WTC11 (cell line): ENCODE measurements at regions not wholly inside any gene's neighbourhood (a gene's known extent, or its start where the extent isn't known, plus 50 kb on each side); places are given as distances from the start of the nearest gene placed in this dataset.
A peak's percentile ranks its signal among the peaks of the same experiment; 100 is the strongest.

Experiments used
- ATAC-seq: fragments of 200-7000 bp; cut with Tn5 transposase; 2 replicates; pipeline ENCODE4 v1.10.0; 2021; ENCODE audit warnings: mild to moderate bottlenecking, moderate library complexity
- CTCF ChIA-PET: fragments of 300-600 bp; sonication (Branson Sonifier 250); formaldehyde crosslinking; loops from one replicate; lab custom pipeline; 2021; ENCODE audit warnings: antibody characterized with exemption; lab: Charles Lee
- POLR2A ChIA-PET: fragments of 350-600 bp; sonication (Branson Sonifier 250); formaldehyde crosslinking; loops from one replicate; lab custom pipeline; 2021; ENCODE audit warnings: antibody characterized with exemption; lab: Charles Lee
- DNase-seq: peaks from one replicate; pipeline ENCODE4 v3.0.0; 2021; ENCODE audit warnings: low spot score
- H3K27ac Mint-ChIP-seq: 2 replicates; pipeline ENCODE4 v1.8.0; 2021; ENCODE audit warnings: mixed read lengths
- H3K27me3 Mint-ChIP-seq: 2 replicates; pipeline ENCODE4 v1.8.0; 2021; ENCODE audit warnings: low read depth, mild to moderate bottlenecking, moderate library complexity, mixed read lengths
- H3K36me3 Mint-ChIP-seq: 2 replicates; pipeline ENCODE4 v1.8.0; 2021; ENCODE audit warnings: mixed read lengths
- H3K4me1 Mint-ChIP-seq: 2 replicates; pipeline ENCODE4 v1.8.0; 2022; ENCODE audit warnings: mixed read lengths
- H3K4me3 Mint-ChIP-seq: 2 replicates; pipeline ENCODE4 v1.8.0; 2021; ENCODE audit warnings: mild to moderate bottlenecking, moderate library complexity, mixed read lengths
- H3K9me3 Mint-ChIP-seq: 2 replicates; pipeline ENCODE4 v1.8.0; 2021; ENCODE audit warnings: mixed read lengths
- AFF4 ChIP-seq: sonication (generic); formaldehyde crosslinking; IDR thresholded peaks from 2 replicates; pipeline ENCODE4 v1.8.1; 2023; ENCODE audit warnings: mild to moderate bottlenecking, missing genetic modification reagents, borderline replicate concordance
- AR ChIP-seq: fragments of 250-450 bp; sonication (Bioruptor Pico); IDR thresholded peaks from 2 replicates; pipeline ENCODE4 v1.9.0; 2021; ENCODE audit warnings: mild to moderate bottlenecking
- CREM ChIP-seq: sonication (generic); formaldehyde crosslinking; IDR thresholded peaks from 2 replicates; pipeline ENCODE4 v1.8.1; 2022; ENCODE audit warnings: mild to moderate bottlenecking, missing genetic modification reagents, moderate library complexity
- ETV6 ChIP-seq: sonication (generic); formaldehyde crosslinking; IDR thresholded peaks from 2 replicates; pipeline ENCODE4 v1.8.1; 2022; ENCODE audit warnings: mild to moderate bottlenecking, missing genetic modification reagents
- JUN ChIP-seq: sonication (generic); formaldehyde crosslinking; IDR thresholded peaks from 2 replicates; pipeline ENCODE4 v1.8.0; 2023; ENCODE audit warnings: mild to moderate bottlenecking, missing genetic modification reagents
- NFE2L1 ChIP-seq: sonication (generic); formaldehyde crosslinking; IDR thresholded peaks from 2 replicates; pipeline ENCODE4 v1.8.1; 2023; ENCODE audit warnings: missing genetic modification reagents
- NFYB ChIP-seq: sonication (generic); formaldehyde crosslinking; conservative IDR thresholded peaks from 2 replicates; pipeline ENCODE4 v1.8.0; 2022; ENCODE audit warnings: low read depth, missing genetic modification reagents
- TP53 ChIP-seq: sonication (generic); formaldehyde crosslinking; IDR thresholded peaks from 2 replicates; pipeline ENCODE4 v1.8.1; 2023; ENCODE audit warnings: mild to moderate bottlenecking, missing genetic modification reagents
- ZNF121 ChIP-seq: sonication (generic); formaldehyde crosslinking; IDR thresholded peaks from 2 replicates; pipeline ENCODE4 v1.8.0; 2023; ENCODE audit warnings: missing genetic modification reagents
- ZNF219 ChIP-seq: sonication (generic); formaldehyde crosslinking; IDR thresholded peaks from 2 replicates; pipeline ENCODE4 v1.8.0; 2023; ENCODE audit warnings: missing genetic modification reagents, mild to moderate bottlenecking, borderline replicate concordance
- ZNF416 ChIP-seq: fragments of 250-450 bp; sonication (Bioruptor Pico); IDR thresholded peaks from 2 replicates; pipeline ENCODE4 v1.9.0; 2021; ENCODE audit warnings: mild to moderate bottlenecking, inconsistent platforms
- ZNF423 ChIP-seq: fragments of 250-450 bp; sonication (Bioruptor Pico); IDR thresholded peaks from 2 replicates; pipeline ENCODE4 v2.1.2; 2022; ENCODE audit warnings: mild to moderate bottlenecking, moderate library complexity
- ZNF512 ChIP-seq: sonication (generic); formaldehyde crosslinking; IDR thresholded peaks from 2 replicates; pipeline ENCODE4 v1.8.1; 2022; ENCODE audit warnings: missing genetic modification reagents, borderline replicate concordance
- TF ChIP-seq, protein P1 (sequence below): fragments of 250-450 bp; sonication (Bioruptor Pico); conservative IDR thresholded peaks from 2 replicates; pipeline ENCODE4 v1.9.0; 2021; ENCODE audit warnings: mild to moderate bottlenecking
- TF ChIP-seq, protein P2 (sequence below): sonication (generic); formaldehyde crosslinking; IDR thresholded peaks from 2 replicates; pipeline ENCODE4 v1.8.1; 2023; ENCODE audit warnings: mild to moderate bottlenecking, missing genetic modification reagents
- TF ChIP-seq, protein P3 (sequence below): sonication (generic); formaldehyde crosslinking; IDR thresholded peaks from 2 replicates; pipeline ENCODE4 v1.8.0; 2023; ENCODE audit warnings: mild to moderate bottlenecking, missing genetic modification reagents

GRCh38 chr2:7878786-7879482 lies 802.9 kb upstream of the ID2 start:
- H3K36me3 Mint-ChIP-seq = peaks cover 43% of the 10 kb centered on the region
- peak overlapping the region; percentile 95 for H3K4me3 Mint-ChIP-seq
- TF ChIP-seq ZNF219 (CRISPR knock-in tag) (no peak), ZNF121 (CRISPR knock-in tag) (no peak), ZNF423 (CRISPR knock-in tag) (0 out of 2 replicates have a peak, but pooled peaks have one; percentile 2), AFF4 (CRISPR knock-in tag) (no peak), AR (peak; percentile 80), CREM (no peak), ZNF512 (CRISPR knock-in tag) (no peak), JUN (CRISPR knock-in tag) (no peak), ZNF416 (CRISPR knock-in tag) (no peak), NFE2L1 (CRISPR knock-in tag) (0 out of 2 replicates have a peak, but pooled peaks have one; percentile 22), NFYB (CRISPR knock-in tag) (no peak), ETV6 (CRISPR knock-in tag) (peak; percentile 43; the same call in 1 of the 2 replicates), TP53 (no peak)
- TF ChIP-seq, protein P1, sequence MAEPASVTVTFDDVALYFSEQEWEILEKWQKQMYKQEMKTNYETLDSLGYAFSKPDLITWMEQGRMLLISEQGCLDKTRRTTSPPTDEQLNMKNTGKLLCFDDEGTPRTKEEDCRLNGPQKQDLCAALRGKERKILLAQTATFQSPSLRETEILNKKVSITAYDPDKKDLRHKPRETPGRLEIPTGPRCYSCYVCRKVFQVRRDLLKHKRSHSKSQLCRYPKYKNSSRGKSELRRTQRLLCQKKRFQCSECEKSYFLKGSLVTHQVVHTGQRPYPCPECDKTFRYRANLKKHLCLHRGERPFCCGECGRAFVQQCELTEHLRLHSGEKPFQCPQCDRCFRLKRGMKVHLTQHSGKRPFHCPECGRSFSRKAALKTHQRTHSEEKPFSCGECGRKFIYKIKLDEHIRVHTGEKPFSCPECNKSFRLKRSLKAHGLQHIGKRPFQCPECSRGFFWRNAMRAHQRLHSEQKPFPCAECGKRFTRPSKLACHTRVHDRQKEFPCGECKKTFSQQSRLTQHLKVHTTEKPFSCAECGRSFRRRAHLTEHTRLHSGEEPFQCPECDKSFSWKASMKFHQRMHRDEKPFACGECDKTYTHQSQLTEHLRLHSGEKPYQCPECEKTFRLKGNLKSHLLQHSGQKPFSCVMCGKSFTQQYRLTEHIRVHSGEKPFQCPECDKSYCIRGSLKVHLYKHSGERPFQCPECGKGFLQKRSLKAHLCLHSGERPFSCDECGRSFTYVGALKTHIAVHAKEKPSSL (CRISPR knock-in tag) = 0 out of 2 replicates have a peak, but pooled peaks have one; percentile 78
- TF ChIP-seq, protein P2, sequence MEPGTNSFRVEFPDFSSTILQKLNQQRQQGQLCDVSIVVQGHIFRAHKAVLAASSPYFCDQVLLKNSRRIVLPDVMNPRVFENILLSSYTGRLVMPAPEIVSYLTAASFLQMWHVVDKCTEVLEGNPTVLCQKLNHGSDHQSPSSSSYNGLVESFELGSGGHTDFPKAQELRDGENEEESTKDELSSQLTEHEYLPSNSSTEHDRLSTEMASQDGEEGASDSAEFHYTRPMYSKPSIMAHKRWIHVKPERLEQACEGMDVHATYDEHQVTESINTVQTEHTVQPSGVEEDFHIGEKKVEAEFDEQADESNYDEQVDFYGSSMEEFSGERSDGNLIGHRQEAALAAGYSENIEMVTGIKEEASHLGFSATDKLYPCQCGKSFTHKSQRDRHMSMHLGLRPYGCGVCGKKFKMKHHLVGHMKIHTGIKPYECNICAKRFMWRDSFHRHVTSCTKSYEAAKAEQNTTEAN (CRISPR knock-in tag) = peak; percentile 65; the same call in 1 of the 2 replicates
- TF ChIP-seq, protein P3, sequence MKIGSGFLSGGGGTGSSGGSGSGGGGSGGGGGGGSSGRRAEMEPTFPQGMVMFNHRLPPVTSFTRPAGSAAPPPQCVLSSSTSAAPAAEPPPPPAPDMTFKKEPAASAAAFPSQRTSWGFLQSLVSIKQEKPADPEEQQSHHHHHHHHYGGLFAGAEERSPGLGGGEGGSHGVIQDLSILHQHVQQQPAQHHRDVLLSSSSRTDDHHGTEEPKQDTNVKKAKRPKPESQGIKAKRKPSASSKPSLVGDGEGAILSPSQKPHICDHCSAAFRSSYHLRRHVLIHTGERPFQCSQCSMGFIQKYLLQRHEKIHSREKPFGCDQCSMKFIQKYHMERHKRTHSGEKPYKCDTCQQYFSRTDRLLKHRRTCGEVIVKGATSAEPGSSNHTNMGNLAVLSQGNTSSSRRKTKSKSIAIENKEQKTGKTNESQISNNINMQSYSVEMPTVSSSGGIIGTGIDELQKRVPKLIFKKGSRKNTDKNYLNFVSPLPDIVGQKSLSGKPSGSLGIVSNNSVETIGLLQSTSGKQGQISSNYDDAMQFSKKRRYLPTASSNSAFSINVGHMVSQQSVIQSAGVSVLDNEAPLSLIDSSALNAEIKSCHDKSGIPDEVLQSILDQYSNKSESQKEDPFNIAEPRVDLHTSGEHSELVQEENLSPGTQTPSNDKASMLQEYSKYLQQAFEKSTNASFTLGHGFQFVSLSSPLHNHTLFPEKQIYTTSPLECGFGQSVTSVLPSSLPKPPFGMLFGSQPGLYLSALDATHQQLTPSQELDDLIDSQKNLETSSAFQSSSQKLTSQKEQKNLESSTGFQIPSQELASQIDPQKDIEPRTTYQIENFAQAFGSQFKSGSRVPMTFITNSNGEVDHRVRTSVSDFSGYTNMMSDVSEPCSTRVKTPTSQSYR (CRISPR knock-in tag) = peak; percentile 84; the same call in 1 of the 2 replicates
- TF ChIP-seq, all 79 proteins: peak for 7
- ChIA-PET CTCF (interaction anchor here (0.9 to 1.3 kb wide), 3 partner anchors 207 to 802 kb away, joined by 3 read pairs; no protein-coding TSS in a partner anchor), POLR2A (interaction anchor here (0.8 to 1.6 kb wide), 7 partner anchors 9 to 805 kb away, joined by 3 to 6 read pairs (median 3); partner anchors contain the start of gene ID2)
- no peaks in the 10 kb centered on the region for H3K9me3 Mint-ChIP-seq
- peak overlapping the region; percentile 100 for H3K27ac Mint-ChIP-seq
- DNase-seq (peak; percentile 79), ATAC-seq (peak; percentile 95)
- no peaks in the 10 kb centered on the region for H3K27me3 Mint-ChIP-seq
- peaks cover 48% of the 10 kb centered on the region for H3K4me1 Mint-ChIP-seq
